ENCODE measurements at regions not wholly inside any gene's neighbourhood (a gene's known extent, or its start where the extent isn't known, plus 50 kb on each side); places are given as distances from the start of the nearest gene placed in this dataset.

DNA sequence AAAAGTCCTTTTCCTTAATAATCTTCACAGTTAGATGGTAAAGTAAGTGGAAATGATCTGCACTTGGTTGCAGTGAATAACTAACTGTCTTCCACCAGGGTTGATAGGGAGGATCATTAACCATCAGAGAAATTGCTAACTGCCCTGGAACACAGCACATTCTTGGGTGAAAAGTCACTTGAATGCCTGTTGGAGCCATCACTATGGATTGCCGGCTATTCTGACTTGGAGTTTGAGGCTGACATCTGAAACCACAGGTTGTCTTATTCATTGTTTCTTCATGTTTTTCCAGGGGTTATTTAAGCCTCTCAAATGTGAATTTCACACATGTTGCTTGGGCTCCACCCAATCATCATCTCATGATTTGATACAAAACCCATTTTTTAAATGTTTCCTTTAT, 901.4 kb downstream of the MCTP2 start:
- no peak for ATAC-seq
- no peak overlapping the region for H3K27ac ChIP-seq

DNA sequence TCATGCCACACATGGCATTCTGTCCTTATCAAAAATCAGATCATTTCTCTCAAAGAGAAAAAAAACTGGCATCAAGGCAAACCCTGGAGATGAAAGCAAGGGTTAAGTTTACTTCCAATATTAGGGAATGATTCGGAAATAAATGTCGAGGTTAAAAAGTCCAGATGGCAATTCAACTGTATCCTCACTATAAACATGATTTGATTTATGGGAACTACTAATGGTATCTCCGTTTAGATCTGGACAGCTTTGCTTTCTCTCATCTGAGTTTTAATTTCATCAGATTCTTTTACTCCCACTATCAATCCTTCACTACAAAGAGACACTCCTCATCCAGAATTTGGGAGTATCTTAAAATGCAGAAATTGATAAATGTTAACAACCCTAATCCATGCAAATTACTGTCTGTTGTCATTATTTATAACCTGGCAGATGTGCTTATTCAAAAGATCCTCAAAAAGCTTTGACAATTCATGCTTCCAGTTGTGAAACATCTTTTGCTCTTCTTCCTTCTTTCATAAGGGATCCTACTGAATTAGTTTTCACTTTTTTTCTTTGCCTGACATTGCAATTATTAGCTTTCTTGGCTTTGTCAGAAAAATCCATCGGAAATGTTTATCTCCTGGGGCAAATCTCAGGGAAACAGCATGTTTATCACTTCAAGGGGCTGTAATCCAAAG, 903.2 kb downstream of the MCTP2 start:
- Histone ChIP-seq H3K27me3 (no peaks in the 10 kb centered on the region), H3K36me3 (no peaks in the 10 kb centered on the region), H3K4me1 (peaks cover 0 to 2% of the 10 kb centered on the region in 2 donors), H3K9me3 (no peaks in the 10 kb centered on the region), H3K4me3 (no peak overlapping the region), H3K27ac (no peak overlapping the region)
- intact Hi-C loops (cut with DNase I) = no loop called here
- DNase-seq (peak in 1 of 4 donors; percentile 19), ATAC-seq (no peak)
- TF ChIP-seq, protein P1, sequence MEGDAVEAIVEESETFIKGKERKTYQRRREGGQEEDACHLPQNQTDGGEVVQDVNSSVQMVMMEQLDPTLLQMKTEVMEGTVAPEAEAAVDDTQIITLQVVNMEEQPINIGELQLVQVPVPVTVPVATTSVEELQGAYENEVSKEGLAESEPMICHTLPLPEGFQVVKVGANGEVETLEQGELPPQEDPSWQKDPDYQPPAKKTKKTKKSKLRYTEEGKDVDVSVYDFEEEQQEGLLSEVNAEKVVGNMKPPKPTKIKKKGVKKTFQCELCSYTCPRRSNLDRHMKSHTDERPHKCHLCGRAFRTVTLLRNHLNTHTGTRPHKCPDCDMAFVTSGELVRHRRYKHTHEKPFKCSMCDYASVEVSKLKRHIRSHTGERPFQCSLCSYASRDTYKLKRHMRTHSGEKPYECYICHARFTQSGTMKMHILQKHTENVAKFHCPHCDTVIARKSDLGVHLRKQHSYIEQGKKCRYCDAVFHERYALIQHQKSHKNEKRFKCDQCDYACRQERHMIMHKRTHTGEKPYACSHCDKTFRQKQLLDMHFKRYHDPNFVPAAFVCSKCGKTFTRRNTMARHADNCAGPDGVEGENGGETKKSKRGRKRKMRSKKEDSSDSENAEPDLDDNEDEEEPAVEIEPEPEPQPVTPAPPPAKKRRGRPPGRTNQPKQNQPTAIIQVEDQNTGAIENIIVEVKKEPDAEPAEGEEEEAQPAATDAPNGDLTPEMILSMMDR (IDR thresholded peaks at IDR 0.05) = no peak

More for the DNA sequence above, 901.4 kb downstream of the MCTP2 start:
- Histone ChIP-seq H3K36me3 (no peaks in the 10 kb centered on the region), H3K9me3 (no peaks in the 10 kb centered on the region), H3K4me1 (peaks cover 3 to 4% of the 10 kb centered on the region in 2 donors), H3K27me3 (no peaks in the 10 kb centered on the region), H3K4me3 (no peak overlapping the region)
- TF ChIP-seq, protein P1 (IDR thresholded peaks at IDR 0.05) = no peak
- DNase-seq = no peak
- intact Hi-C loops (cut with DNase I) = no loop called here

DNA sequence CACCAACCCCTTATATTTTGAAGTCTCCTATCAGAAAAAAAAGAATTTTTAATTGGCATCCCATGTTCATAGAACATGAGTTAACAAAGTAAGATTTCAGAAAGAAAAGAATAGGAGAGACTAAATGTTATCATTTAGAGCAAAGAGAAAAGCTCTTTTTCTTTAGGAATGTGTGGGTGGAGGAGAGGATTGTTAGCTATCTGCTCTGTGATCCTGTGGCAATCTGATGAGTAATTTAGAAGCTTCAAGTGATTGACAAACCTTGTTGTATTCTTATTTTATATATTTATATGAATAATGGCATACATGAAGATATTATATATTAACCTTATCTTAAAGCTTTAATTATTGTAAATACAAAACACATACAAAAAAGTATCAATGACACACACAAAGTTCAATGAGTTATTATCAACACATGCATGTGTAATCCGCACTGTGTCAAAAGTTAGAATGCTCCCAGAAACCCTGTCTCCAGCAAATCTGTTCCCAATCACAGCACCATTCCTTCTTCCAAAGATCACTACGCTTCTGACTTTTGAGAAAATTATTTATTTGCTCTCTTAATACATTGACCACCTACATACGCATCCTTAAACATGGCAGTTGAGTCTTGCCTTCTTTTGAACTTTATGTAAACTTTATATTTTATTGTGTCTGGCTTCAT, 907.4 kb downstream of the MCTP2 start:
- TF ChIP-seq, protein P1 (IDR thresholded peaks at IDR 0.05) = no peak
- intact Hi-C loops (cut with DNase I) = no loop called here
- H3K27me3 ChIP-seq = no peaks in the 10 kb centered on the region
- H3K4me3 ChIP-seq = no peak overlapping the region
- H3K27ac ChIP-seq = no peak overlapping the region
- H3K4me1 ChIP-seq = no peaks in the 10 kb centered on the region
- H3K36me3 ChIP-seq = no peaks in the 10 kb centered on the region
- ATAC-seq (no peak), DNase-seq (no peak)
- no peaks in the 10 kb centered on the region for H3K9me3 ChIP-seq

DNA sequence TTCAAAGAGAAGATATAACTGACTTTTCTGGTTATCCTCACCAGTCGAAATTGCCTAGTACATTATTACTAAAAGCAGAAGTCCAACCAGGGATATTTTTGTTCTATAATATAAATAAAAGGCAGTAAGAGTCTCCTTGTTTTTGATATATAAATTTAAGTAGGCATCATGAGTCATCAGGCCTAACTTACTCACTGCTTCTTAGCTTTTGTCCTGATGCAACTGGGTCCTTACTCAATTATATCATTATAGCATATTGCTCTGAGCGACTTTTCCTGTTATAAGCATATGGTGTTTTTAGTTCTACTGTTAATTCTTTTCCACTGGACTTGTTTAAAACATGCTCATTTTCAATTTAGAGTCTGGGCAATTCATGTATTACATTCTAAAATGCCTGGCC, 910.1 kb downstream of the MCTP2 start:
- TF ChIP-seq, protein P1 (IDR thresholded peaks at IDR 0.05) = no peak
- Histone ChIP-seq H3K4me3 (no peak overlapping the region), H3K4me1 (no peaks in the 10 kb centered on the region), H3K36me3 (no peaks in the 10 kb centered on the region), H3K27ac (no peak overlapping the region), H3K9me3 (no peaks in the 10 kb centered on the region), H3K27me3 (no peaks in the 10 kb centered on the region)
- intact Hi-C loops (cut with DNase I) = no loop called here
- ATAC-seq (no peak), DNase-seq (no peak)

DNA sequence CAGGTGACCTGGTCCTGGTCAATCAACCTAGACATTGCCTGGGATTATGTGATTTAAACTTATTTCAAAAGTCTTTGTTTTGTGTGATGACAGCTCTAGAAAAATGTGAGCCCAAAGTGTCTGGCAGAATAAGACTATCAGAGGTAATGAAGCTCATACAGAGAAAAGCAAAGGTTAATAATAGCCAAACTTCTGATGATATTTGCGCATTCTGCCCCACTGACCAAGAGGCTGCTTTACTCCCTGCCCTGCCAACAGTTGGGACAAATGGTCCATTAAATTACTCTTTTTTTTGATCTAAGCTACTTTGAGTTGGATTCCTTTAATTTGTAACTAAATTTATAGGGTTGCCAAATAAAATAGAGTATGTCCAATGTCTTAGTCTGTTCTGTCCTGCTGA, 911.2 kb downstream of the MCTP2 start:
- Histone ChIP-seq H3K4me1 (no peaks in the 10 kb centered on the region), H3K4me3 (no peak overlapping the region), H3K27me3 (no peaks in the 10 kb centered on the region), H3K9me3 (no peaks in the 10 kb centered on the region), H3K36me3 (no peaks in the 10 kb centered on the region), H3K27ac (no peak overlapping the region)
- DNase-seq = no peak
- ATAC-seq = no peak
- intact Hi-C loops (cut with DNase I) = no loop called here
- TF ChIP-seq, protein P1 (IDR thresholded peaks at IDR 0.05) = no peak
